H1 (cell line): ENCODE measurements at regions not wholly inside any gene's neighbourhood (a gene's known extent, or its start where the extent isn't known, plus 50 kb on each side); places are given as distances from the start of the nearest gene placed in this dataset.

ENCODE experiments used
- CTCF ChIA-PET: fragments of 300-600 bp; sonication (Branson Sonifier 250); formaldehyde crosslinking; loops from one replicate; lab custom pipeline; 2021; ENCODE audit not compliant: partially characterized antibody; lab: Charles Lee
- POLR2A ChIA-PET: fragments of 300-600 bp; sonication (Branson Sonifier 250); formaldehyde crosslinking; loops from one replicate; lab custom pipeline; 2021; ENCODE audit warnings: inconsistent platforms; ENCODE audit not compliant: partially characterized antibody; lab: Charles Lee
- DNase-seq, 2 experiments: peaks; one replicate each; pipeline versions ENCODE4 v3.0.0 to v3.0.0-alpha.2; 2010 to 2022; ENCODE audit warnings: low spot score in 2 of 2, low read depth in 1 of 2, mixed read lengths in 1 of 2
- FAIRE-seq: peaks from 2 replicates; lab custom pipeline; 2011; peaks lifted over from hg19 to GRCh38; lab: Jason Lieb, UNC
- H2AFZ ChIP-seq: 2 replicates; pipeline ENCODE4 v1.8.1; 2012; ENCODE audit warnings: low read length, inconsistent platforms
- H2AK5ac ChIP-seq: 2 replicates; pipeline ENCODE4 v1.6.1; 2013; ENCODE audit warnings: low read depth, low read length
- H2BK120ac ChIP-seq: replicated peaks from 2 replicates; pipeline ENCODE3; 2013; ENCODE audit warnings: low read depth, low read length, inconsistent platforms
- H2BK12ac ChIP-seq: 2 replicates; pipeline ENCODE4 v1.6.1; 2013; ENCODE audit warnings: low read depth, low read length
- H2BK15ac ChIP-seq: 2 replicates; pipeline ENCODE4 v1.6.1; 2013; ENCODE audit warnings: low read length
- H2BK20ac ChIP-seq: 2 replicates; pipeline ENCODE4 v1.6.1; 2013; ENCODE audit warnings: low read length
- H2BK5ac ChIP-seq: 2 replicates; pipeline ENCODE4 v1.6.1; 2013; ENCODE audit warnings: low read depth, low read length
- H3K14ac ChIP-seq: 2 replicates; pipeline ENCODE4 v1.6.1; 2013; ENCODE audit warnings: inconsistent platforms; ENCODE audit not compliant: insufficient read length
- H3K18ac ChIP-seq: 2 replicates; pipeline ENCODE4 v1.6.1; 2013; ENCODE audit warnings: low read length; ENCODE audit errors: extremely low read depth
- H3K23ac ChIP-seq: 2 replicates; pipeline ENCODE4 v1.6.1; 2013; ENCODE audit warnings: inconsistent platforms; ENCODE audit not compliant: insufficient read length
- H3K23me2 ChIP-seq: 2 replicates; pipeline ENCODE4 v1.6.1; 2013; ENCODE audit warnings: low read depth, low read length
- H3K27ac ChIP-seq: 2 replicates; pipeline ENCODE4 v1.6.1; 2011; ENCODE audit warnings: low read depth, low read length, inconsistent platforms
- H3K27me3 ChIP-seq, 4 experiments: replicated peaks in 1 of 4; 1 replicate in 1 of 4; 2 replicates in 3 of 4; pipeline versions ENCODE4 v1.6.1 to v1.8.1; 2011 to 2013; ENCODE audit warnings: low read length in 3 of 4, mild to moderate bottlenecking in 3 of 4, inconsistent platforms in 2 of 4, mixed read lengths in 2 of 4, moderate library complexity in 1 of 4; ENCODE audit not compliant: control insufficient read depth in 3 of 4, insufficient read depth in 3 of 4; ENCODE audit errors: extremely low read depth in 1 of 4
- H3K36me3 ChIP-seq, 4 experiments: 2 replicates each; pipeline versions ENCODE4 v1.6.1 to v1.8.1; 2011 to 2013; ENCODE audit warnings: mild to moderate bottlenecking in 4 of 4, low read length in 3 of 4, moderate library complexity in 2 of 4, control low read depth in 1 of 4, inconsistent platforms in 1 of 4; ENCODE audit not compliant: insufficient read depth in 4 of 4, control insufficient read depth in 2 of 4
- H3K4ac ChIP-seq: replicated peaks from 2 replicates; pipeline ENCODE3; 2013; ENCODE audit warnings: low read length, low read depth, mixed read lengths, inconsistent platforms; ENCODE audit not compliant: insufficient read length
- H3K4me1 ChIP-seq, 4 experiments: replicated peaks in 1 of 4; 1 replicate in 1 of 4; 2 replicates in 3 of 4; pipeline versions ENCODE4 v1.6.1 to v1.8.1; 2011 to 2013; ENCODE audit warnings: low read length in 3 of 4, inconsistent platforms in 2 of 4, mixed read lengths in 1 of 4; ENCODE audit not compliant: insufficient read depth in 4 of 4, control insufficient read depth in 3 of 4
- H3K4me2 ChIP-seq, 2 experiments: 2 replicates each; pipeline versions ENCODE4 v1.6.1 to v1.8.1; 2011 to 2013; ENCODE audit warnings: low read depth in 2 of 2, low read length in 2 of 2, control low read depth in 1 of 2, inconsistent platforms in 1 of 2, mild to moderate bottlenecking in 1 of 2; ENCODE audit not compliant: insufficient read depth in 1 of 2
- H3K4me3 ChIP-seq, 4 experiments: fragments of 200-600, 300-600 bp in 1 of 4; sonication (generic), shearing (Covaris generic), sonication (Bioruptor Twin) in 1 of 4; 2 replicates each; pipeline versions ENCODE4 v1.5.1 to v1.8.1; 2011 to 2016; ENCODE audit warnings: low read length in 4 of 4, low read depth in 3 of 4, control low read depth in 2 of 4, inconsistent platforms in 2 of 4, mild to moderate bottlenecking in 2 of 4, mixed read lengths in 1 of 4, moderate library complexity in 1 of 4; ENCODE audit not compliant: insufficient read depth in 2 of 4; ENCODE audit errors: extremely low read depth in 1 of 4
- H3K56ac ChIP-seq: replicated peaks from 2 replicates; pipeline ENCODE3; 2013; ENCODE audit warnings: low read depth, mild to moderate bottlenecking, mixed read lengths, low read length, inconsistent platforms; ENCODE audit not compliant: insufficient read length
- H3K79me1 ChIP-seq: 2 replicates; pipeline ENCODE4 v1.6.1; 2013; ENCODE audit warnings: low read depth, low read length, control low read depth
- H3K79me2 ChIP-seq, 2 experiments: 2 replicates each; pipeline versions ENCODE4 v1.6.1 to v1.8.1; 2012 to 2013; ENCODE audit warnings: low read length in 2 of 2, mild to moderate bottlenecking in 2 of 2, inconsistent platforms in 1 of 2; ENCODE audit not compliant: insufficient read depth in 2 of 2, control insufficient read depth in 1 of 2
- H3K9ac ChIP-seq, 4 experiments: replicated peaks in 1 of 4; 1 replicate in 1 of 4; 2 replicates in 3 of 4; pipeline versions ENCODE4 v1.6.1 to v1.8.1; 2011 to 2013; ENCODE audit warnings: low read depth in 3 of 4, low read length in 3 of 4, control low read depth in 2 of 4, mild to moderate bottlenecking in 2 of 4, moderate library complexity in 2 of 4, inconsistent platforms in 1 of 4; ENCODE audit errors: extremely low read depth in 1 of 4
- H3K9me3 ChIP-seq, 2 experiments: 2 replicates each; pipeline versions ENCODE4 v1.6.1 to v1.8.1; 2012 to 2013; ENCODE audit warnings: mild to moderate bottlenecking in 2 of 2, moderate library complexity in 2 of 2, control low read depth in 1 of 2, inconsistent platforms in 1 of 2, low read depth in 1 of 2, low read length in 1 of 2, mixed read lengths in 1 of 2; ENCODE audit not compliant: insufficient read depth in 2 of 2
- H4K20me1 ChIP-seq, 2 experiments: replicated peaks in 1 of 2; 2 replicates each; pipeline versions ENCODE3 to v1.8.1; 2011 to 2013; ENCODE audit warnings: inconsistent platforms in 2 of 2, low read length in 2 of 2, mild to moderate bottlenecking in 1 of 2; ENCODE audit not compliant: insufficient read depth in 2 of 2, control insufficient read depth in 1 of 2
- H4K5ac ChIP-seq: 2 replicates; pipeline ENCODE4 v1.6.1; 2013; ENCODE audit warnings: low read length, low read depth, mixed read lengths, inconsistent platforms; ENCODE audit not compliant: insufficient read length
- H4K8ac ChIP-seq: 2 replicates; pipeline ENCODE4 v1.8.0; 2013; ENCODE audit warnings: mild to moderate bottlenecking, moderate library complexity, low read length, inconsistent platforms; ENCODE audit not compliant: insufficient read depth; ENCODE audit errors: extremely low read depth
- H4K91ac ChIP-seq: replicated peaks from 2 replicates; pipeline ENCODE3; 2013; ENCODE audit warnings: low read length, mixed read lengths, inconsistent platforms; ENCODE audit not compliant: insufficient read length
- CBX5 ChIP-seq: fragments of 300-800, 300-1000 bp; sonication (generic); IDR thresholded peaks from 2 replicates; pipeline ENCODE4 v1.7.1; 2016; ENCODE audit warnings: antibody characterized with exemption, low read length, low read depth
- CBX8 ChIP-seq: fragments of 300-800, 300-1000 bp; sonication (generic); IDR thresholded peaks from 2 replicates; pipeline ENCODE4 v1.7.1; 2016; ENCODE audit warnings: low read depth, low read length, borderline replicate concordance
- FOSL1 ChIP-seq: IDR thresholded peaks from 2 replicates; pipeline ENCODE4 v1.6.1; 2011; ENCODE audit warnings: mild to moderate bottlenecking, low read depth, low read length, moderate library complexity; ENCODE audit not compliant: insufficient read depth
- KDM1A ChIP-seq: fragments of 200-600, 300-600 bp; sonication (generic); IDR thresholded peaks from 2 replicates; pipeline ENCODE4 v1.7.1; 2016; ENCODE audit warnings: mild to moderate bottlenecking, low read length, borderline replicate concordance
- KDM4A ChIP-seq: IDR thresholded peaks from one replicate; pipeline ENCODE4 v1.7.1; 2012; ENCODE audit warnings: low read depth, mild to moderate bottlenecking, moderate library complexity, low read length, inconsistent platforms; ENCODE audit not compliant: severe bottlenecking
- ZNF274 ChIP-seq: IDR thresholded peaks from 2 replicates; pipeline ENCODE4 v1.7.0; 2012; ENCODE audit warnings: low read length, borderline replicate concordance; ENCODE audit errors: extremely low read depth
- WGBS, 2 experiments: shearing (Covaris generic) in 1 of 2; methylation state at CpG; one replicate each; pipeline versions ENCODE4 v1.1.6 to v1.1.7; 2013 to 2015; ENCODE audit warnings: low lambda C conversion rate in 2 of 2, mixed read lengths in 2 of 2, inconsistent platforms in 1 of 2, low coverage in 1 of 2, missing lambda C conversion rate in 1 of 2; ENCODE audit not compliant: insufficient replicate concordance in 2 of 2, insufficient coverage in 1 of 2, insufficient read length in 1 of 2; ENCODE audit errors: extremely low coverage in 1 of 2, missing lambda C conversion rate in 1 of 2; 5-methylcytosine and 5-hydroxymethylcytosine counted together
- TF ChIP-seq, protein P1 (sequence below): IDR thresholded peaks from 2 replicates; pipeline ENCODE4 v1.6.1; 2011; ENCODE audit warnings: low read length, improper control_type of control experiment

DNA sequence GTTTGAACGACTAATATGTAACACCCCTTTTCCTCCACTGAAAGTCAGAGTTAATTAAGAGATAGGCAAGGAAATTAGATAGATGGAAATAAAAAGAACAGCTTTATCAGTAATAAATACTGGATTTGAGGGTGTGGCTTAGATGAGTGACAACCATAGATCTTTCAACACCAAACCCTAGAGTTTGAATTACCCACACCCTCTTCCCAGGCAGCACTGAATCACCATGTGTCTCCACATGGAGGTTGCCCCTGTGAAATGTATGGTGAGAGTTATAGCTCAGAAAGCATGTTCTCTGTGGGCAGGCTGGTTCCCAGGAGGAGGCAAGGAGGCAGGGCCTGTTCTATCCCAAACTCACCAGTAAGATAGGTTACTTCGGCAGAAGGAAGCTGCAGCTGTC is 69.7 kb downstream of the TMEM174 start:
- Histone ChIP-seq H4K20me1 (no peaks in the 10 kb centered on the region), H3K18ac (no peak overlapping the region), H2AK5ac (no peak overlapping the region), H3K14ac (no peak overlapping the region), H3K9me3 (no peaks in the 10 kb centered on the region), H3K4me3 (no peak overlapping the region), H2BK12ac (no peak overlapping the region), H2BK20ac (no peak overlapping the region), H3K79me1 (no peaks in the 10 kb centered on the region), H3K4me1 (peaks cover 0 to 4% (median 0%) of the 10 kb centered on the region in 4 experiments; a peak in 1 of 7 replicates), H3K36me3 (no peaks in the 10 kb centered on the region), H3K23ac (no peak overlapping the region), H2AFZ (no peak overlapping the region), H3K27ac (no peak overlapping the region), H3K4me2 (no peak overlapping the region), H3K9ac (no peak overlapping the region), H3K79me2 (no peaks in the 10 kb centered on the region), H3K27me3 (peaks cover 0 to 3% (median 0%) of the 10 kb centered on the region in 4 experiments; a peak in 3 of 7 replicates), H3K23me2 (no peaks in the 10 kb centered on the region; the same call in none of the 2 replicates), H3K4ac (no peak overlapping the region), H4K8ac (no peak overlapping the region), H3K56ac (no peak overlapping the region), H2BK5ac (no peak overlapping the region), H2BK120ac (no peak overlapping the region), H2BK15ac (no peak overlapping the region), H4K5ac (no peak overlapping the region), H4K91ac (no peak overlapping the region)
- no peak for FAIRE-seq
- no peak for TF ChIP-seq FOSL1
- no peak for TF ChIP-seq CBX5
- no peak for TF ChIP-seq KDM1A
- TF ChIP-seq KDM4A: no peak
- TF ChIP-seq CBX8: no peak
- TF ChIP-seq, protein P1, sequence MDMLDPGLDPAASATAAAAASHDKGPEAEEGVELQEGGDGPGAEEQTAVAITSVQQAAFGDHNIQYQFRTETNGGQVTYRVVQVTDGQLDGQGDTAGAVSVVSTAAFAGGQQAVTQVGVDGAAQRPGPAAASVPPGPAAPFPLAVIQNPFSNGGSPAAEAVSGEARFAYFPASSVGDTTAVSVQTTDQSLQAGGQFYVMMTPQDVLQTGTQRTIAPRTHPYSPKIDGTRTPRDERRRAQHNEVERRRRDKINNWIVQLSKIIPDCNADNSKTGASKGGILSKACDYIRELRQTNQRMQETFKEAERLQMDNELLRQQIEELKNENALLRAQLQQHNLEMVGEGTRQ: no peak
- no peak for TF ChIP-seq ZNF274
- CTCF ChIA-PET: interaction anchor here (1.2 to 2.3 kb wide), 4 partner anchors 10 to 55 kb away, joined by 3 to 17 read pairs (median 6); no protein-coding TSS in a partner anchor
- DNase-seq: no peak
- 89% methylated on average over 2 of the region's 2 CpGs; no CpG with 5 or more reads in 1 of the 2 experiments for WGBS, 2 experiments
- POLR2A ChIA-PET: no interaction called here
